Superior temporal gyrus (tissue), 1 donor: ENCODE measurements at regions not wholly inside any gene's neighbourhood (a gene's known extent, or its start where the extent isn't known, plus 50 kb on each side); places are given as distances from the start of the nearest gene placed in this dataset.

Source experiments
- DNase-seq: peaks from one replicate; pipeline ENCODE4 v3.0.0-alpha.2; 2016; ENCODE audit errors: extremely low spot score

DNA sequence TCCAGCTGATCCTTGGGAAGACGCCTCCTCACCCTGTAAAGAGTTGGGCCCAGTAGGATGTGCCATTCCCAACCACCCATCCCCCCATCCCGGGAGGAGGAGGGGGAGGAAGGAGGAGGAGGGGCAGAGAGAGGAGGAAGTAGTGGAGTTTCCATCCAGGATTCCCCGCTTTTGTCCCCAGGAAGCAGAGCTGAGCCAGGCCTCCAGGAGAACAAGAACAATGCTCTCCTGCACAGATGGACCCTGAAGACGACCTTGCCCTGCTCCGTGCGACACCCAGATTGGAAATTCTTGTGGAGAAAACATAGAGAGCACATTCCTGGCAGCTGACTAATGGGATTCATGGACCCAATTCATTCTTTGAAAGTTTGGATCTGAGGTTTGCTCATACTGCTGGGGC is 132.3 kb upstream of the CRY1 start:
- no peak for DNase-seq

DNA sequence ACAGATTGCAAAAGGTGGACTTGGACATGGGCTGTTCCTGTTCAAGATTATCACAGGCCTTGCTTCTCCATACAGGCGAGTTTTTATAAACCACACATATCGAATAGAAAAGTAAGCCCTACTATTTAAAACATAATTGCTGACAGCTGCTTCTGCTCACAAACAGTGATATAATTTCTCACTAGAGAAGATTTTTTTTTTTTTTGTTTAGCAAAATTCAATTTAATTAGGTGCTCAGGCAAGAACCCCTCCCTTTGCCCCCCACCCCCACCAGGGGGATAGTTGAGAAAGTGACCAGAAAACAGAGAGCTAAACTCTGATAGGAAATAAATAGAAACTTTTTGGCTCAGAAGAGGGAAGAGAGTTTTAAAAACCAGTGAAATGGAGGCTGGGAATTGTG is 132.8 kb upstream of the CRY1 start:
- DNase-seq = no peak

DNA sequence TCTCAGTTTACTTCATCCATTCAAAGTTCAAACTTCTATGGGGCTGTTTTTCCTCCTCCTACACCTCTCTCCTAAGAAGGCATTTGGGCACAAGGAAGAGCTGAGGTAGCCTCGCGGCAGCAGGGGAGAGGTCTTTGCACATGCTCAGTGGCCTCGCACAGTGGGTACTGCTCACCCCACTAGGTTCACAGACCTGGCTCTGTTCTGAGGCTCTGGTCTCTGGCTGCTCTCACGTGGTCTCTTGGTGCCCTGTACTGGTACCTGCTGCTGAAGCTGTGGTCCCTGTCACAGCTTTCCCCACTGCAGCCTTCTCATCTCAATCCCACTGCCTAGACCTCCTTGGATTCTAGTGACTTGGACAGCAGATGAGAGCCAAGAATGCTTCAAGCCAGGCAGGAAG is 134.7 kb upstream of the CRY1 start:
- DNase-seq = no peak

DNA sequence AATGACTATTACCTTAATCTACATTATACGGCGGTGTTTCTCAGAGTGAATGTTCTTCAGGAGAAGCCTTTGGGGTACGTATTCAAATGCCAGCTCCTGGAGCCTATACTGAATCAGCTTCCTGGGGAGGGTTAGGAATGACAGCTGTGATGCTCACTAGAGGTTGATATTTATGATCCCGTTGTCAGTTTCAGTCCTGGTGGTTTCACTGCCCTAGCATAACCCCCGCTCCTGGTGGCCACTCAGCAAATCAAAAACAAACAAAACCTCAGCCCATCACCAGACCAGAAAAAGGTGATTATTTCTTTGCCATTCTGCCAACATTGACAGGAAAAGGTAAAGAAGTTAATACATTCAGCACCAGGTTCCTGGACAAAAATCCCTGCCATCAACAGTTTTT is 136.5 kb upstream of the CRY1 start:
- DNase-seq = no peak

DNA sequence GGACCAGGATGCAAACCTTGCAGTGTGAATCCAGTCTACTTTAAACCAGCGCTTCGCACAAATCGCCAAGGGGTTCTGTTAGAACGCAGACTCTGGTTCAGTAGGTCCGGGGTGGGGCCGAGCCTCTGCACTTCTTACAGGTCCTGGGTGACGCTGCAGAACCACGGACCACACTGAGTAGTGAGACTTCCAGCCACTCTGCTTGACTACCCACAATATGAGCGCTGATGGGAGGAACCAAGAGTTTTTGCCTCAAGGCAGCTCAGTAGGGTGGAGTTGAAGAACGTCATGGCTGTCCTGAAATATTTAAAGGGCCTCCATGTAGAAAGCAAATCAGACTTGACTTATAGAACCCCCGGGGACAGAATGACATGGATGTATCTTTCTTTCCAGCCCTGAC is 138.0 kb upstream of the CRY1 start:
- no peak for DNase-seq

DNA sequence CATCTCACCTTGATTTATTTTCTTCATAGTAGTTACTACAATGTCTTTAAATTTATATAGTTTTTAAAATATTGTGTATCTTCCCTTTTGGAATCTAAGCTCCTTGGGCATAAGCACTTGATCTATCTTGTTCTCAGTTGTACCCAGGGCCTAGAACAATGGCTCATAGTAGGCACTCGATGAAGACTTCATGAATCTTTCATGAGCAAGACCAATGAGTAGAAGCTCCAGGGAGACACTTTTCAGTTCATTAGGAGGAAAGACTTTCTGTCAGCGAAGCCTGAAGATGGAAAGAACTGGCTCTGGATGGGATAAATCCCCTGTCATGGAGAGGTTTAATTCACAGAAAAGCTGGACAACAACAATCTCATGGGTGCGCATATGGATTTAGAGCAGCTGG is 140.2 kb upstream of the CRY1 start:
- DNase-seq = no peak

DNA sequence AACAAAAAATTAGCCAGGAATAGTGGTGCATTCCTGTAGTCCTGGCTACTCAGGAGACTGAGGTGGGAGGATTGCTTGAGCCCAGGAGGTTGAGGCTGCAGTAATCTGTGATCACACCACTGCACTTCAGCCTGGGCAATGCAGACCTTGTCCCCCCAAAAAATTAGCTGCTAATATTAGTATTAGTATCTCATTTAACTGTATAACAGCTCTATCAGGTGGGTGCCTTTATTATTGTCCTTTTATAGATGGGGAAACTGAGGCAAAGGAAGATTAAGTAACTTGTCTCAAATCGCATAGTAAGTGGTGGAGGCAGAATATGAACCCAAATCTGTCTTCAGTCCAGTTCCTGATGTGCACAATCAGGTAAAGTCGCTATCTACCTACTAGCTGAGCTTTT is 142.3 kb upstream of the CRY1 start:
- no peak for DNase-seq

DNA sequence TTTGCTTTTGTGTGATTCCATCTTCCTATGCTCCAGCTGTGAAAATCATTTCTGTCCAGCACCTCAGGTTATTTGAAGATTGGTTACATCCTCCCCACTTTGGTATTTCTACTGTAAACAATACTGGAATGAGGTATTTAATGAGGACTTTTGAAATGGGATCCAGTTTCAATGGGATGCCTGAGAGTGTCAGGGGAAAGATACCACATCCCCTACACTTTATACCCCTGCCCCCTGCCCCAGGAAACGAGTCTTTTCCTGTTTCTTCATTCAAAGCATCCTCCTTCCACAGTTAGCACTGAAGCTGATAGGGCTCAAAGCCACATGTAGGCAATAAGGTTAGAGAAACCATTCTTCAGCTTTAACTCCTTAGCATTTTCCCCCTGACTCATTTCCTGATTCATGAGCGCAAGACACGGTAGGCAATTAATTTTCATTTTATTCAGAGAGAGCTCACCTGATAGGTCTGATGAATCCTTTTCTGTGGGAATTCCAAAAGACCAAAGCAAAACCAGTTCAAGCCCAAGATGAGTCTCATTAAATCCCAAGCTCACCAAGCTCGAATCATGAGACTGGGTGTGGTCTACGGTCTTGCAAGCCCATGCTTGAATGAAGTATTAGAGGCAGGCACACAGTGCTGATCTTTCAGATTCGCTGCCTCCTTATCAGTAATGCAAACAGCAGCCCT is 143.6 kb upstream of the CRY1 start:
- no peak for DNase-seq

DNA sequence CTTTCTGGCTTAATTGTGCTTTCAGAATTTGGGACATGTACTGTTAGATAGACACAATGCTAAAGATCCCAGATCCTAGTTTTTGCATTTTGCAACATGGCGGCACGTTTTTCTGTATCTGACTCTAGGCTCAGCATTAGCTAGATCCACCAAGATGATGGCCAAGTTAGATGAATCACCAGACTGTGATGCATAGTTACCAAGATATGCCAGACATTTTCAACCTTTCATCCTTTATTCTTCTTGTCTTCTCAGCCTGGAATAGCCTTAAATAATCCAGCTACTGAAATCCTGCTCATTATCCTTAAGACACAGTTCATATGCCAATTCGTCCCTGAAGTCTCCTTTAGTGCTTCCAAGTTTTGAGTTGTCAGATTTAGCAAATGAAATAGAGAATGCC is 144.9 kb upstream of the CRY1 start:
- no peak for DNase-seq

DNA sequence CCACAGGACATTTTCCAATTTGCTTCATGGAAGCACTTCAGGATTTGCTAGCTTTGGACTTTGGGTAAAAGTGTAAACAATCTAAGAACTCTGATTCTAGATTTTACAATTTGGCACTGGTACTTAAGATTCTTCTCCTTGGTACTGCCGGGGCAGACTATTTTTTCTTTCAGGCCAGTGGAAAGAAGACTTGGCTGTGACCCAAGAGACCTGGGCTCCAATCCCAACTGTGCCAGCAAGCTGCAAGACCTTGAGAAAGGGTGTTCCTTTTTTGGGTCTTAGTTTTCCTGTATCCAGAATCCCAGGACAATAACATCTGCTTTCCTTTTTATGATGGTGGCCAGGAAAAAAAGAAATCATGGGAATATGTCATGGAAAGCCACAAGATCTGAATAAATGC is 148.1 kb upstream of the CRY1 start:
- DNase-seq = no peak

DNA sequence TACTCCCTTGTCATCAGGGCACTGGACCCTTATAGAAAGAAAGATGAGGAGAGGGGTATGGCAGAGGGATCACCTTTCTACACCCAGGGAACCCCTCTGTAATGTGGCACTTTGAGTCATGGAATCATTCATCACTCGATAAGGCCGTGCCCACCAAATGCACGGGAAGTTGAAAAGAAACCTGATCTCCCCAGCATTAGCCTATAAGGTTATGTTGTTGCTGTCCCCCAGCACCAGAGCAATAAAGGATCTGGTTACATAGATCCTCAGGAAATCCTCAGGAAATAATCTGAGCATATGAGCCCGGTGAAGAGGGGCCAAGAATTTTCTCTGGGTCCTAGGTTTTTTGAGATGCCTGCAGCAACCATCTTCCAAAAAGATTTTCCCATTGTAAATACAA is 148.8 kb upstream of the CRY1 start:
- no peak for DNase-seq

DNA sequence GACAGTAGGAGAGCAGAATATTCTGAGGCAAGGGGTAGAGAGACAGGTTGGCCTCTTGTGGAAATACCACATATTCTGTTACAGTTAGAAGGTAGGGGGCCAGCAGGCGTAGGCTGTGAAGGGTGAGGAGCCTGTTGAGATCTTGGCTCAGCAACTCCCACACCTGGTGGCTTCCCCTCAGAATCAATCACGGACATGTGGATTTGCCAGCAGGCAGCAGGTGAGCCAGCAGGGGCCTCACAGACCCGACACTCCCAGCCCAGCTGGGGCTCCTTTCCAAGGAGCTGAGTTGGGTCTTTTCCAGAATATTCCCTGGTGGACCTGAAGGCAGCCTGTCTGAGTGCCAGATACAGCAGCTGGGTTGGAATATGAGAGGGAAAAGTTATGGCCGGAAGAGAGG is 150.0 kb upstream of the CRY1 start:
- no peak for DNase-seq

DNA sequence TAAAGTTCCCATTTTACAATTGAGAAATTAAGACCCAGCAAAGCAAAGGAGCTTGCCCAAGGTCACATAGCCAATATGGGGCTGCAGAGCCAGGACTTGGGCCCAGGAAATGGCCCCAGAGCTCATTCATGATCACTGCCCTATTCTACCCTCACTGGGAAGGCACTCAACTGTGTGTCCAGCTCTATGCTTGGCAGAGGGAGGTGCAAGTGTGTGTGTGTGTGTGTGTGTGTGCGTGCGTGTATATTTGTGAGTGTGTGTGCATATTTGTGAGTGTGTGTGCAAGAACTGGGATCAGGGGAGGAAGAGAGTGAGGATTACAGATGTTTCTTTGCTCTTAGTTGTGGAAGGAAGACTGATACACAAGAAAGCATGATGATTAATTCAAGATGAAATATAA is 151.2 kb upstream of the CRY1 start:
- no peak for DNase-seq

DNA sequence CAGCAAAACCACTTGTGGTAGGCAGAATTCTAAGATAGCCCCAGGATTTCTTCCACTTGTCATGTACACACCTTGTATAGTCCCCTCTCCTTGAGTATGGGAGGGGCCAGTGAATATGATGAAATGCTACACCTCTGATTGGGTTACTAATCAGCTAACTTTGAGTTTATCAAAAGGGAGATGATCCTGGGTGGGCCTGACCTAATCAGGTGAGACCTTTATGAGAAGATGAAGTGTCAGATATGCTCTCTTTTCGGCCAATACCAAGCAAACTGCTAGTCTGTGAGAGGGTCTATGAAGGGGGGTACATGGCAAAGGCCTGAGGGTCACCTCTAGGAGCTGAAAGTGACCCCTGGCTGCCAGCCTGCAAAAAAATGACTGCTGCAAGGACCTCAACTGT is 154.3 kb upstream of the CRY1 start:
- no peak for DNase-seq

DNA sequence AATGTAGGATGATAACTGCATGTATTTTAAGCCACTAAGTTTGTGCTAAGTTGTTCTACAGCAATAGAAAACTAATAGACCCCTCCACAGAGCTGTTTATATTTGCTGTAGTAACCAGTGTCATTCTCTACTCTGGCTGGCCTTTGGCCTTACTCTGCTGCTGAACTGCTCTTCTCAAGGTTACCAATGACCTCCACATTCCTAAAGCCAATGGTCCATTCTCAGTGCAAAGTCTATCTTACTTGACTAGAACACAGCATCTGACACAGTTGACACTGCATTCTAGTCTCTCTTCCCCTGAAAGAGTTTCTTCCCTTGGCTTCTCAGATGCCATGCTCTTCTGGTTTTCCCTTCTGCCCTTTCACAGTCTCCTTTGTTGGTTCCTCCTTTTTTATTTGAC is 154.8 kb upstream of the CRY1 start:
- no peak for DNase-seq

DNA sequence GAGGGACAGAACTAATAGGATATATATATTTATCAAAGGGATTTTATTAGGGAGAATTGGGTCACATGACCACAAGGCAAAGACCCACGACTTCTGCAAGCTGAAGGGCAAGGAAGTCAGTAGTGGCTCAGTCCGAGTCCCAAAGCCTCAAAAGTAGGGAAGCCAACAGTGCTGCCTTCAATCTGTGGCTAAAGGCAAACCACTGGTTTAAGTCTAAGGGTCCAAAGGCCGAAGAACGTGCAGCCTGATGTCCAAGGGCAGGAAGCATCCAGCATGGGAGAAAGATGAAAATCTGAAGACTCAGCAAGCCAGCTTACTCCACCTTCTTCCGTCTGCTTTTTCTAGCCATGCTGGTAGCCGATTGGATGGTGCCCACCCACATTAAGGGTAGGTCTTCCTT is 157.9 kb upstream of the CRY1 start:
- no peak for DNase-seq

DNA sequence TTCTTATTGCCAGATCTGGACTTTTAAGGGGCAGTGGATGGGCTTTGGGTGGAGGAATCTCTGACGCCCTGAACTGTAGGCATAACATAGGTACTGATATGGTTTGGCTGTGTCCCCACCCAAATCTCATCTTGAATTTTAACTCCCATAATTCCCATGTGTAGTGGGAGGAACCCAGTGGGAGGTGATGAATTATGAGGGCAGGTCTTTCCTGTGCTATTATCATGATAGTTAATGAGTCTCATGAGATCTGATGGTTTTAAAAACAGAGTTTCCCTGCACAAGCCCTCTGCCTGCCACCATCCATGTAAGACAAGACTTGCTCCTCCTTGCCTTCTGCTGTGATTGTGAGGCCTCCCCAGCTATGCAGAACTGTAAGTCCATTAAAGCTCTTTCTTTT is 160.0 kb upstream of the CRY1 start:
- DNase-seq = no peak

DNA sequence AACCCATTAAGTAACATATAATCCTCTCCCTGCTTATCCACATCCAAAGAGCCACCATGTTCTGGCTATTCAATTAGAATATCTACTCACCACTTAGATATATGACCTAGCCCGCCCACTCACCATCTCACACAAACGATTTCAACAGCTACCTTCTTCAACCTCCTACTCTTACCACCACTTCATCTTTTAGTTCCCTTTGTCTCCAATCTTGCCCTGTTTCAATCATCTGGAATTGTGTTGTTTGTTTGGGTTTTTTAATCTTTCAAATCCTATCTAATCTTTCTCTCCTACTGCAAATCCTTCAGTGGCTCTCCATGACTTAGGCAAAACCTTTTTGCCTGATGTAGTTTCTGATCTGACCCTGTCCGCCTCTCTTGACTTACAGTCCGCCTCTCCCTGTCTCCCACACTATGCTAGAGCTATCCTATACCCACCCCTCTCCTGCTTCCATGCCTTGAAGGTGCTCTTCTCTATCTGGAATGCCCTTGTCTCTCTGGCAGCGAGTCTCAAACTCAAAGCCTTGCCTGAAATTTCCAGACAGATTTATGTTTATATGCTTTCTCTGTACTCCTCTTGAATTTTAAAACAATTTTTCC is 161.0 kb upstream of the CRY1 start:
- DNase-seq = no peak

DNA sequence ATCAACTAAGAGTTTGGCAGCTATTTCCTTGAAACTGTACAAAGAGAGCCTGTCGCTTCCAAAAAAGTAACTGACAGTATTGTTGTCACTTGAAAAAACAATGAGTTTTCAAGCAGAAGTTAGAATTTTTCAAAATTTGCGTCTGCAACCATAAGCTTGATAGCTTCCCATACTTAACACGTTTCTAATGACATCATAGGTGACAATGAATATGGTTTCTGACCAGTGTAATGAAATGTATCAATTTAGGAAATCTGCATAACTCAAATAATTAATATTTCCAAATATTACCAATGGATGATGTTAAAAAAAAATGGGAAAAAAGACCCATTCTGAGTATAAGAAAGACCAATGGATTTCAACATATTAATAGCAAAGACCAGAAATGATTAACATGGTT is 165.4 kb upstream of the CRY1 start:
- DNase-seq = no peak

DNA sequence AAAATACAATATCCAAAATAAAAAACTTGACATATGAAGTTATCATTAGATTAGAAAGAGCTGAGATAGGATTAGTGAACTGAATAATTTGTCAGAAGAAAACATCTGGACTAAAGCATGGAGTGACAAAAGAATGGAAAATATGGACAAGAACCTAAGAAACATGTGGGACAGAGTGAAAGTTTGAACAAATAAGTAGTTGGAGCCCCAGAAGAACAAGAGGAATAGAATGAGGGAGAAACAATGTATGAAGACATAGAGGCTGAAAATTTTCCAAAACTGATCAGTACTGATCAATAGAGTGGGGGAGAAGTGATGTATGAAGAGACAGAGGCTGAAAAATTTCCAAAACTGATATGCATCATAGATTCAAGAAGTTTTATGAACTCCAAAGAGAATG is 170.6 kb upstream of the CRY1 start:
- DNase-seq = no peak

DNA sequence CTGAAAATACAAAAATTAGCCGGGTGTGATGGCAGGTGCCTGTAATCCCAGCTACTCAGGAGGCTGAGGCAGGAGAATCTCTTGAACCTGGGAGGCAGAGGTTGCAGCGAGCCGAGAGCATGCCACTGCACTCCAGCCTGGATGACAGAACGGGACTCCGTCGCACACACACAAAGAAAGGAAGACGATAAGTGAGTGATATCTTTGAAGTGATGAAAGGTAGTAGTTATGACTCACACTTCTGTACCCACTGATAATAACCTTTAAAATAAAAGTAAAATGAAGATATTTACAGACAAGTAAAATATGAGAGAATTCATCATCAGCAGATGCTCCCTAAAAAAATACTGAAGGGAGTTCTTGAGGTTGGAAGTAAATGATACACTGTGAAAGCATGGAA is 171.3 kb upstream of the CRY1 start:
- no peak for DNase-seq

DNA sequence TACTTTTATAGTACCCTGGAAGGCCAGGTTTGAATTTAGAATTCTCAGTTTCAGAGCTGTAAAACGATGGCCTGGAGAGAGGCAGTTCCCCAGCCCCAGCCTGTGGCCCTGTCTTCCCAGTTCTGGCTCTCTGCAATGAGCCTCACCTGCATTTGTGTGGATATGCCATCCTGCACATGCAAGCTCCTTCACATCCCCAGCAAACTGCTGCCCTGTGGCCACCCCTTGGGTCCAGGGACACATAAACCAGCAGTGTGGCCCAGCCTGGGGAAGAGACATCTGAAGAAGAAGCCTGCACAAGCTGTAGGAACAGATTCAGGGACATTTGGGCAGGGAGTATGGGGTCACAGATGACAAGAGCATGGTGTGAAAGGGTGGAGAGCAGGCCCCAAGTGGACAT is 174.3 kb upstream of the CRY1 start:
- DNase-seq = no peak

DNA sequence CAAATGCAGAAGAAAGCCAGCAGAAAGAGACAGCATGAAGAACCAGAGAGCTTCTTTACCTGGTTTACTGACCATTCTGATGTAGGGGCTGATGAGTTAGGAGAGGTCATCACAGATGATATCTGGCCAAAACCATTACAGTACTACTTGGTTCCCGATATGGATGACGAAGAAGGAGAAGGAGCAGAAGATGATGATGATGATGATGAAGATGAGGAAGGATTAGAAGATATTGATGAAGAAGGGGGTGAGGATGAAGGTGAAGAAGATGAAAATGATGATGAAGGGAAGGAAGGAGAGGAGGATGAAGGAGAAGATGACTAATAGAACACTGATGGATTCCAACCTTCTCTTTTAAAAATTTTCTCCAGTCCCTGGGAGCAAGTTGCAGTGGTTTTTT is 178.2 kb upstream of the CRY1 start:
- no peak for DNase-seq

DNA sequence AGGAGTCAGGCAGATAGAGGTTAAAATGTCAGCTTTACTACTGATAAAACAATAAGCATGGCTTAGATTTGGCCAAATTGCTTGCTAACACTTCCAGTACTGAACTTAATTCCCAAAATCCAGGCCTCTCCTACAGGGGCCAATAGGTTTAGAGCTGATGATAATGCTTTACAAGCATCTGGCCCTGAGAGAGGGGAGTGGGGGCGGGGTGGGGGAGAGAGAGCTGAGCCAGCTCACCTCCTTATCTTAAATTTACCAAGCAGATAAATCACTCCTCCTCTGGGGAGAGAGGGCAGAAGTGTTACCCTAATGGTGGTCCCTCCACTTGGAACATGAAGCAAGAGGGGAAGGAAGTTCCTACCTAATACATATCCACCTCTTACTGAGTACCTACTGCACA is 182.2 kb upstream of the CRY1 start:
- no peak for DNase-seq
